Stimulated activated CD4-positive, alpha-beta T cell treated with anti-CD3 and anti-CD28 coated beads, TNF-alpha, amount 100 ng/mL, for 1 hour (primary cell): ENCODE measurements at regions not wholly inside any gene's neighbourhood (a gene's known extent, or its start where the extent isn't known, plus 50 kb on each side); places are given as distances from the start of the nearest gene placed in this dataset.
"Not testable (repeated sequence)": the region's sequence is repeated elsewhere in the genome, so short reads cannot be mapped to it uniquely, and the experiment has no call there.

Source experiments
- DNase-seq, 3 donors: peaks; one replicate each; pipeline ENCODE4 v3.0.0-alpha.2; 2020; ENCODE audit warnings: low read depth in 3 of 3, low spot score in 1 of 3

GRCh38 chr16:61014869-61015268 is 1021.4 kb downstream of the CDH8 start:
- DNase-seq: no peak

GRCh38 chr16:61007694-61008093 is 1028.5 kb downstream of the CDH8 start:
- no peak for DNase-seq

GRCh38 chr16:61005952-61006351 is 1030.3 kb downstream of the CDH8 start:
- DNase-seq: no peak

- no peak for DNase-seq
These were observed 1033.6 kb downstream of the CDH8 start for GRCh38 chr16:61002479-61003204.

GRCh38 chr16:60991886-60992285 is 1044.4 kb downstream of the CDH8 start:
- DNase-seq: no peak

GRCh38 chr16:60989592-60989991 is 1046.6 kb downstream of the CDH8 start:
- no peak for DNase-seq

GRCh38 chr16:60979119-60979518 is 1057.1 kb downstream of the CDH8 start:
- DNase-seq: no peak

GRCh38 chr16:60949800-60950199 is 1086.4 kb downstream of the CDH8 start:
- no peak for DNase-seq

- DNase-seq: no peak
These were observed 1091.0 kb downstream of the CDH8 start for GRCh38 chr16:60945225-60945624.

GRCh38 chr16:60936189-60936588 is 1100.0 kb downstream of the CDH8 start:
- not testable (repeated sequence) for DNase-seq

GRCh38 chr16:60932600-60932999 is 1103.6 kb downstream of the CDH8 start:
- no peak for DNase-seq

- no peak for DNase-seq
These were observed 1105.9 kb downstream of the CDH8 start for GRCh38 chr16:60930291-60930690.

GRCh38 chr16:60922920-60923319 is 1113.3 kb downstream of the CDH8 start:
- DNase-seq: no peak

GRCh38 chr16:60914334-60914733 is 1121.9 kb downstream of the CDH8 start:
- no peak for DNase-seq

GRCh38 chr16:60907645-60908044 is 1128.6 kb downstream of the CDH8 start:
- DNase-seq: no peak

- DNase-seq: no peak
These were observed 1130.4 kb downstream of the CDH8 start for GRCh38 chr16:60905811-60906210.

- DNase-seq: no peak
These were observed 1134.1 kb downstream of the CDH8 start for GRCh38 chr16:60902114-60902513.

- DNase-seq: no peak
These were observed 1153.4 kb downstream of the CDH8 start for GRCh38 chr16:60882816-60883215.

- DNase-seq: no peak
These were observed 1183.6 kb downstream of the CDH8 start for GRCh38 chr16:60852635-60853034.

GRCh38 chr16:60821661-60822060 is 1214.6 kb downstream of the CDH8 start:
- DNase-seq: no peak

- DNase-seq: no peak
These were observed 1215.9 kb downstream of the CDH8 start for GRCh38 chr16:60820361-60820760.

- no peak for DNase-seq
These were observed 1217.8 kb downstream of the CDH8 start for GRCh38 chr16:60818465-60818864.

GRCh38 chr16:60816461-60816860 is 1219.8 kb downstream of the CDH8 start:
- DNase-seq: no peak
